Breast epithelium (tissue), 4 donors: ENCODE measurements at regions not wholly inside any gene's neighbourhood (a gene's known extent, or its start where the extent isn't known, plus 50 kb on each side); places are given as distances from the start of the nearest gene placed in this dataset.

Source experiments
- DNase-seq, 2 donors: peaks; one replicate each; pipeline ENCODE4 v3.0.0-alpha.2; 2019; ENCODE audit warnings: low spot score in 2 of 2
- H3K27ac ChIP-seq, 2 donors: fragments of 200-600 bp; sonication (generic) in 1 of 2; one replicate each; pipeline ENCODE4 v1.5.1; 2016 to 2019; ENCODE audit warnings: mild to moderate bottlenecking in 1 of 2
- H3K27me3 ChIP-seq, 2 donors: fragments of 200-600 bp; sonication (generic) in 1 of 2; one replicate each; pipeline versions ENCODE4 v1.5.1 to v1.6.0; 2017 to 2019; ENCODE audit warnings: control low read depth in 1 of 2, mild to moderate bottlenecking in 1 of 2
- H3K36me3 ChIP-seq: fragments of 200-600 bp; one replicate; pipeline ENCODE4 v1.5.1; 2019
- H3K4me1 ChIP-seq, 2 donors: fragments of 200-600 bp; sonication (generic); one replicate each; pipeline ENCODE4 v1.5.1; 2016 to 2019; ENCODE audit warnings: control low read depth in 1 of 2
- H3K4me3 ChIP-seq, 3 donors: fragments of 200-600 bp; sonication (generic); 1 replicate in 2 of 3; 2 replicates in 1 of 3; pipeline ENCODE4 v1.5.1; 2016 to 2019; ENCODE audit warnings: mild to moderate bottlenecking in 3 of 3, moderate library complexity in 2 of 3
- H3K9me3 ChIP-seq, 2 donors: fragments of 200-600 bp; sonication (generic) in 1 of 2; one replicate each; pipeline ENCODE4 v1.5.1; 2016 to 2019; ENCODE audit warnings: control low read depth in 1 of 2
- POLR2A ChIP-seq: fragments of 450-650 bp; IDR thresholded peaks from one replicate; pipeline ENCODE4 v1.6.1; 2016; ENCODE audit warnings: antibody characterized with exemption, mild to moderate bottlenecking, moderate library complexity
- POLR2AphosphoS5 ChIP-seq, 3 donors: sonication (generic); formaldehyde crosslinking; IDR thresholded peaks; one replicate each; pipeline ENCODE4 v1.6.1; 2017; ENCODE audit warnings: antibody characterized with exemption in 3 of 3
- intact Hi-C: fragments of 100-400 bp; cut with DNase I; formaldehyde crosslinking; loops from one replicate; pipeline ENCODE4 v1.15.1; 2023; ENCODE audit warnings: low total_unique reads
- TF ChIP-seq, protein P1 (sequence below), 3 donors: fragments of 450-650 bp; IDR thresholded peaks; one replicate each; pipeline ENCODE4 v1.5.1; 2016 to 2017; ENCODE audit warnings: antibody characterized with exemption in 3 of 3, mild to moderate bottlenecking in 3 of 3, moderate library complexity in 3 of 3

DNA sequence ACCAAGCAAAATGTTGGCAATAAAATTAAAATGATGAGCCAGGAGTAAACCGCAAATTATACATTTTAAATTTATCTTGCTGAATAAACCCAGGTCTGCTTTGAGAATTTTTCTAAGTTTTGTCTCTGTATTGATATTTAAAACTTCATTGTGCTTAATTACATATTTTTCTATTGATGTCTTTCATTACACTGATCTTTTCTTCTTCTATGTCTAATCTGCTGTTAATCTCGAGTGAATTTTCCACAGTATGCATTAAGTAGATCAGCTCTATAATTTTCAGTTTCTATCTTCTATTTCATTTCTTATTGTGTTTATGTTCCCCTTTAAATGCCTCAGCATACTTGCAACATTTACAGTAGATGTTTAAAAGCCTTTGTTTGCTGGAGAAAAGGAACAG is 918.7 kb downstream of the FAT4 start:
- intact Hi-C loops = no loop called here
- no peak overlapping the region for H3K27ac ChIP-seq
- H3K27me3 ChIP-seq = no peaks in the 10 kb centered on the region
- H3K4me3 ChIP-seq = no peak overlapping the region
- no peaks in the 10 kb centered on the region for H3K4me1 ChIP-seq
- H3K9me3 ChIP-seq = peaks cover 0 to 35% of the 10 kb centered on the region in 2 donors
- H3K36me3 ChIP-seq = no peaks in the 10 kb centered on the region
- no peak for DNase-seq
- TF ChIP-seq POLR2A (no peak), POLR2AphosphoS5 (IDR thresholded peaks at IDR 0.05) (no peak)
- TF ChIP-seq, protein P1, sequence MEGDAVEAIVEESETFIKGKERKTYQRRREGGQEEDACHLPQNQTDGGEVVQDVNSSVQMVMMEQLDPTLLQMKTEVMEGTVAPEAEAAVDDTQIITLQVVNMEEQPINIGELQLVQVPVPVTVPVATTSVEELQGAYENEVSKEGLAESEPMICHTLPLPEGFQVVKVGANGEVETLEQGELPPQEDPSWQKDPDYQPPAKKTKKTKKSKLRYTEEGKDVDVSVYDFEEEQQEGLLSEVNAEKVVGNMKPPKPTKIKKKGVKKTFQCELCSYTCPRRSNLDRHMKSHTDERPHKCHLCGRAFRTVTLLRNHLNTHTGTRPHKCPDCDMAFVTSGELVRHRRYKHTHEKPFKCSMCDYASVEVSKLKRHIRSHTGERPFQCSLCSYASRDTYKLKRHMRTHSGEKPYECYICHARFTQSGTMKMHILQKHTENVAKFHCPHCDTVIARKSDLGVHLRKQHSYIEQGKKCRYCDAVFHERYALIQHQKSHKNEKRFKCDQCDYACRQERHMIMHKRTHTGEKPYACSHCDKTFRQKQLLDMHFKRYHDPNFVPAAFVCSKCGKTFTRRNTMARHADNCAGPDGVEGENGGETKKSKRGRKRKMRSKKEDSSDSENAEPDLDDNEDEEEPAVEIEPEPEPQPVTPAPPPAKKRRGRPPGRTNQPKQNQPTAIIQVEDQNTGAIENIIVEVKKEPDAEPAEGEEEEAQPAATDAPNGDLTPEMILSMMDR (IDR thresholded peaks at IDR 0.05) = no peak

DNA sequence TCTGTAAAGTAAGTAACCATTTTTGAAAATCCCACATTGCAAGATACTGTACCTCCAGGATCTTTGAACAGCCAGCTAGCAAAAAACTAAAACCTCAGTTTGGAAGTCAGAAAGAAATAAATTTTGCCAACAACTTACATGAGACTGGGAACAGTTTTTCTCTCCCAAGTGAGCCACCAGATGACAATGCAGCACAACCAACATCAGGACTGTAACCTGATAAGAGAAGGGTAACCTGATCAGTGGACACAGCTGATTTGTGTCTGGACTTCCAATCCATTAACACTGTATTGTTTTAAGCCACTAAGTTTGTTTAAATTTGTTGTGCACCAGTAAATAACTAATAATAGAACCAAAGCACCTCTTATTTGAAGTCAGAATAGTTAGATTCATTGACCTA is 923.3 kb downstream of the FAT4 start:
- Histone ChIP-seq H3K4me3 (no peak overlapping the region), H3K36me3 (no peaks in the 10 kb centered on the region), H3K27ac (no peak overlapping the region), H3K9me3 (peaks cover 0 to 32% of the 10 kb centered on the region in 2 donors), H3K4me1 (no peaks in the 10 kb centered on the region), H3K27me3 (no peaks in the 10 kb centered on the region)
- TF ChIP-seq, protein P1 (IDR thresholded peaks at IDR 0.05) = no peak
- intact Hi-C loops = no loop called here
- DNase-seq = no peak

- Histone ChIP-seq H3K4me1 (no peaks in the 10 kb centered on the region), H3K4me3 (no peak overlapping the region), H3K27ac (no peak overlapping the region), H3K36me3 (no peaks in the 10 kb centered on the region), H3K27me3 (no peaks in the 10 kb centered on the region), H3K9me3 (no peaks in the 10 kb centered on the region)
- TF ChIP-seq POLR2A (no peak), POLR2AphosphoS5 (IDR thresholded peaks at IDR 0.05) (no peak)
- TF ChIP-seq, protein P1 (IDR thresholded peaks at IDR 0.05) = no peak
- intact Hi-C loops = no loop called here
- DNase-seq = no peak
Observed at GRCh38 chr4:126241634-126242033, 926.9 kb downstream of the FAT4 start.

- intact Hi-C loops = no loop called here
- Histone ChIP-seq H3K27ac (no peak overlapping the region), H3K4me1 (no peaks in the 10 kb centered on the region), H3K27me3 (no peaks in the 10 kb centered on the region), H3K4me3 (no peak overlapping the region), H3K9me3 (no peaks in the 10 kb centered on the region), H3K36me3 (no peaks in the 10 kb centered on the region)
- no peak for DNase-seq
- TF ChIP-seq, protein P1 (IDR thresholded peaks at IDR 0.05) = no peak
- no peak for TF ChIP-seq POLR2A
- no peak for TF ChIP-seq POLR2AphosphoS5 (IDR thresholded peaks at IDR 0.05)
Observed at GRCh38 chr4:126242679-126243390, 928.1 kb downstream of the FAT4 start.

DNA sequence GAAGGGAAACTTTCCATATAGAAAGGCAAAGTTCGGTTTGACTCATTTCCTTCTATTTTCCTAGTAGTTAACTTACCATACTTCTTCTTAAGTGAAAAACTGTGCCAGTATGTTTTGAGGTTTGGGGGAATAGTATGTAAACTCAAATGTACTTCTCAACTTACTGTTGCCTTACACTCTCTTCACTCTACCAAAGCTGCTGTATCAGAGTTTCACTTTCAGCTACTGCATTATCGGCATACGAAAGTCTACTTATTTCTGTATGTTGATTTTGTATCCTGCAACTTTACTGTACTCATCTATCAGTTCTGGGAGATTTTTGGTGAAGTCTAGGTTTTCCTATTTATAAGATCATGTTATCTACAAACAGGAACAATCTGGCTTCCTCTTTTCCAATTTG is 932.7 kb downstream of the FAT4 start:
- Histone ChIP-seq H3K4me1 (no peaks in the 10 kb centered on the region), H3K9me3 (no peaks in the 10 kb centered on the region), H3K36me3 (no peaks in the 10 kb centered on the region), H3K27me3 (no peaks in the 10 kb centered on the region), H3K27ac (no peak overlapping the region), H3K4me3 (no peak overlapping the region)
- DNase-seq = no peak
- TF ChIP-seq POLR2AphosphoS5 (IDR thresholded peaks at IDR 0.05) = no peak
- no peak for TF ChIP-seq POLR2A
- TF ChIP-seq, protein P1 (IDR thresholded peaks at IDR 0.05) = no peak
- intact Hi-C loops = no loop called here
